ENCODE measurements at regions not wholly inside any gene's neighbourhood (a gene's known extent, or its start where the extent isn't known, plus 50 kb on each side); places are given as distances from the start of the nearest gene placed in this dataset.
"Not testable (repeated sequence)": the region's sequence is repeated elsewhere in the genome, so short reads cannot be mapped to it uniquely, and the experiment has no call there.

DNA sequence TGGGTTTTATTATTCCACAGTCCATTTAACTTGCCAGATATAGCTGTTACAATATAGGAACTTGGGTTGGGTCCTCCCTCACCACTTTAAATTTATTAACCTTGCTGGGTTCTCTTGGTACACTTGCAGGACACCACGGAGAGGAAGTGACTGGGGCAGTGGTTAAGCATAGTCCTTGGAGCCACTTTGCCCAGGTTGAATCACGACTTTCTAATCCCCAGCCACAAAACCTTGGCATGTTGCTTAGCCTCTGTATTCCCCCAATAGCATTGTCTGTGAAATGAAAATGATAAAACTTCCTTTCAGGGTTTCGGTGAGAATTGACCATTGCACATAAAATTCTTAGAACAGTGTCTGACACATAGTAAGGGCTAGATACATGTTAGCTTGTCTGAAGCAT lies 221.2 kb downstream of the IRS1 start:
- no peak for DNase-seq

DNA sequence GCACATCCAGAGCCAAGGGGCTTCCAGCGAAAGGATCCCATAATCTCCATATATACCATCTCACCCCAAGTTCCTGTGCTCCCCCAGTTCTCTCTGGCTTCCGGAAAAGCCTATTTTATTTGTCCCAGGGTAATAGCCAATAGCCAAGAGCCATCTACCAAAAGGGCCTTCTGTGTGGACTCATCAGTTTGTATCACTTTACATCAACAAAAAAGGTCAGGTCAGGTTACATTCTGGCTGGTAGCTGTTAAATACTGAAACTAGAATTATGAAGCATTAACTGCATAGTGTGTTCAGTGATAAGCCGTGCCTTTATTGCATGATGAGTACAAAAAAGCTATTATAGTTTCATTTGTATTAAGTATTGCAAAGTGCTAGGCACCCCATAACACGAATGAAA lies 223.7 kb downstream of the IRS1 start:
- no peak for DNase-seq

DNA sequence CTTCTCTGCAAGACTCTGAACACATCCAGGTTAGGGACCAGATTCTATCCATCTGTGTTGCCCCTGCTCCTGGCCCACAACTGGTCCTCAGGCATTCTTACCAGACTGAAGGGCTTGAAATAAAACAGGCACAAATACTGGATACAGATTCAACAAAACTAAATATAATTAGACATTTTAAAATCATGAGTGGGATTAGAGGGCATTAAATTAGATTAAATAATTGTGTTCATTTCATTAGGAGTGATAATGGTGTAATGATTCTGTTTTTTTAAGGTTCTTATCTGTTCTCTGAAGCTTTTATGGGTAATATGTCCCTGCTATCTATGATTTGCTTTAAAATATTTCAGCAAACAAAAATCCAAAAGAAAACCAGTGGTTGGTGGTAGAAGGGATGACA lies 226.5 kb downstream of the IRS1 start:
- no peak for DNase-seq

DNA sequence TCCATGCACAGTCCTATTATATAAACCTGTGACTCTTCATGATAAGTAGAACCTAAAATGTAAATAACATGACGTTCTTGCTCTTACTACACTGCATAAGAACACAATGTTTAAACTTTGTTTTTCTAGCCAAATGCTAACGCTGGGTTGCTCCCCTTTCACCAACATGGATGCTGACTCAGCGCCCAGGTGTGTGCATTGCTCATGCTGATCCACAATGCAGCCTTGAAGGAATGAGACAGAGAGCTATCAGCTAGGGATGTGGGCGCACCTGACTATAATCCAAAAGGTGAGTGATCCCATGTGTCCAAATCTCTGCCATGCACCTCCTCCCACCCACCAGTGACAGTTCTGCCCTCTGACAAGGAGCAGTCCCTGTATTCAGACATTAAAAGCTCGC lies 235.0 kb downstream of the IRS1 start:
- no peak for DNase-seq

- DNase-seq = no peak
Observed at GRCh38 chr2:226561962-226562361, 237.7 kb downstream of the IRS1 start.

- no peak for DNase-seq
Observed at GRCh38 chr2:226560325-226560724, 239.3 kb downstream of the IRS1 start.

DNA sequence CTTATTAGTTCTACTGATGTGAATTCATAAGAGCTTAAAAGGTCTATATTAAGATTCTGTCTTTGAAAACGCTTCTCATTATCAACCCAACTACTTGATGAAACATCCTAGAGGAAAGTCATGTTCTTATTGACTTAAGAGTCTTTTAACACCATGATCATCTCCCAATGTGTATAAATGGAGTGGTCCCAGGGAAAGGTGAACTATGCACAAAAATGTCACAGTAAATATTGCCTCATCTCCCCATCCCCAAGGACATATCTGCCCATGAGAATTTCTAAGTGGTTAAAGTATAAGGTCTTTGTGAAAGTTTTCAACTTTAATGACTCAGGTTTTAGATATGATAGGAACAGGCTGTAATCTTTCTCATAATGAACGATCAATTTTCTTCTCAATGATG lies 240.1 kb downstream of the IRS1 start:
- DNase-seq = no peak

DNA sequence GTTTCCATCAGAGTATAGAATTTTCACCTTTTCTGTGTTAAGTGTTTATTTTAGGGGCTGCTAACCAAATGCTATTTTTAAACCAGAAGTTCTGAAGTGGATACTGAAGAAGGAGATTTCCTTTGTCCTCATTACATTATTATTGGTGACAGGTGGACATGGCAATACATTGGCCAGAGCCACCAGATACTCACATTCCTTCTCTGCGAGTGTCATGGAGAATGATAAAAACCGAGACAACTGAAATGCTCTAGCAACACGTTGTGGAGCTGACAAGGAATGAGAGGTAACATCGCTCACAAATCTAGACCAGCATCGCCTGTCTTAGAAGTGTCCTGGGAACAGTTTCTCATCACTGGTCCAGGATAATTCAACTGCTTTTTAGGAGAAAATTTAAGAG lies 241.2 kb downstream of the IRS1 start:
- no peak for DNase-seq

- no peak for DNase-seq
Observed at GRCh38 chr2:226556050-226556449, 243.6 kb downstream of the IRS1 start.

DNA sequence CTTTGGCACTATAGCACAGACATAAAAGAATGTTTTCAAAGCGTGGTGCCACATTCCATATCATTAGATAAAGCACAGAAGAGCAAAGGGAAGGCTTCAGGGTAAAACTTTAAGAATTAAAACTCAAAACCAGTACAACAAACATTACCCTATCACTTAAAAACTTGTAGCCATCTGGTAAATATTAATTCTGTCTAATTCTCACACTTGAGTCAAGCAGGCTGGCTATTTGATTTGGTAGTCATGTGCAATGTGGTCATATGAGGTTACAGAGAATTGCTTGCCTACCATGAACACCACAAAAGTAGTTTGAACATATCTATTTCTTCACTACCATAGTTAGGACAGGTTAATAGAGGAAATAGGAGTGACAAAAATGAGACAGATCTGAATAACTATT lies 244.9 kb downstream of the IRS1 start:
- DNase-seq = no peak

- DNase-seq = no peak
Observed at GRCh38 chr2:226553333-226553732, 246.3 kb downstream of the IRS1 start.

GRCh38 chr2:226552571-226553285 lies 246.9 kb downstream of the IRS1 start:
- no peak for DNase-seq

GRCh38 chr2:226551522-226552250 lies 247.9 kb downstream of the IRS1 start:
- no peak for DNase-seq

DNA sequence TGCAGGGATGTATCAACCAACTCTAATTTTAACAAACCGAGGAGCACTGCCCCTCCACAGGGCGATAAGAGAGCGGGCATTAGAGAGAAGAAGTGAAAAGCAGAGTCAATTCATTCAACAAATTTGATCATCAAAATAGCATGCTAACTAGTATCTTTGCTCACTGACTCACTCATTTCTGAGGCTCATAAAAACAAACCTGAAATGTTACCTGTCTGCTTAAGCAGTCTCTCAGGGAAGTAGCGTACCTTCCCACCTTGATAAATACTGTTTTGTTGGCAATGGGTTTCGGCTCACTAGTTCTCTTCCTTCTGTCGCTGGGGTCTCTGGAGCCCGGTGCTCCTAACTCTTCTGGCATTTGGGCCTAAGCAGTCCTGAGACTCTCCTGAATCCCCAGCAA lies 248.8 kb downstream of the IRS1 start:
- DNase-seq = no peak

- DNase-seq = no peak
Observed at GRCh38 chr2:226548732-226549131, 250.9 kb downstream of the IRS1 start.

GRCh38 chr2:226544596-226545210 lies 254.9 kb downstream of the IRS1 start:
- DNase-seq = no peak

DNA sequence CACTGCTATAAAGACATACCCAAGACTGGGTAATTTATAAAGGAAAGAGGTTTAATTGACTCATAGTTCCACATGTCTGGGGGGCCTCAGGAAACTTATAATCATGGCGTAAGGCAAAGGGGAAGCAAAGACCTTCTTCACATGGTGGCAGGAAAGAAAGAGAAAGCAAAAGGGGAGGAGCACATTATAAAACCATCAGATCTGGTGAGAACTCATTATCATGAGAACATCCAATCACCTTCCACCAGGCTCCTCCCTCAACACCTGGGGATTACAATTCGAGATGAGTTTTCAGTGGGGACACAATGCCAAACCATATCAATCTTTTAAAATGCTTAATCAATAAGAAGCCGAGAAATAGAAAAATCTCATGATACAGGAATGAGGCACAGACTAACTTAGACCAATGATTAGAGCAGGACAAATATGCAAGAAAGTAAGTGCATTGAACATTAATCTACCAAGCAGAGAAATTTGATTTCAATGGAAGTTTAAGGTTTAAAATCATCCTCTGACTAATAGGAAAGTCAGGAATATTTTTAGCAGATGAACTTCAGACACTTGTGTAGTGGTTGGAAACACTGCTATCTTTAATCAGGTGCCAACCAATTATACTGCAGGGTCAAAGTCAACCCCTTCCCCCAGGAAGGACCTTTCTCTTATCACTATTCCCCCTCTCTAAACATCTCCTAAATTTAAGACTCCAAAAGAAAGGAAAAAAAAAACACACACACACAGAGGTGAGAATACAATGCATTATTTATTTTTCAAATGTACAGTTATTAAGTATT lies 259.2 kb downstream of the IRS1 start:
- no peak for DNase-seq

DNA sequence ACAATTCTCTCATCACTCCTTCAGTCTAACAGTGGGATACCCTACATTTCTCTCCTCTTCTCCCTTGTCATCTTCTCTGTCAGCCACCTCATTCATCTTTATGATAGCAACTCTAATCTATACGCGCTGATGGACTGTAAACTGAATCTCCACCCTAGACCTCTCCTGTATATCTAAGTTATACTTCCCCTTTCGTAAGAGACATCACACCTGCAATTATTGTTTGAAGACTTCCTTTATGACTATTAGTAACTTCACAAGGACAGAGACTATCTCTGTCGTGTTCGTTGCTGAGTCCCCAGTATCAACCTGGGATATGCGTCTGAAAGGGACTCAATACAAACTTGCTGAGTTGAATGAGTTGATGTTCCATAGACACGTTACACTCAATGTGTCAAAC lies 263.2 kb downstream of the IRS1 start:
- DNase-seq = no peak

DNA sequence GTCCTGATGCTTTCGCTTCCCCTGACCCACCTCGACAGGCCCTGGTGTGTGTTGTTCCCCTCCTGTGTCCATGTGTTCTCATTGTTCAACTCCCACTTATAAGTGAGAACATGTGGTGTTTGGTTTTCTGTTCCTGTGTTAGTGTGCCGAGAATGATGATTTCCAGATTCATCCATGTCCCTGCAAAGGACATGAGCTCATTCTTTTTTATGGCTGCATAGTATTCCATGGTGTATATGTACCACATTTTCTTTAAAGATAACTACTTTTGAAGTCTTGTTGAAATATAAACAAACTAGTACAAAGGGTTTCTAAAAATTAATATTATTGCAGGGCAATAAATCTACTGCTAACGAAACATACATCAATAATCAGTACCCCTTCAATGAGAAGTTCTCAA lies 266.6 kb downstream of the IRS1 start:
- DNase-seq = not testable (repeated sequence)

DNA sequence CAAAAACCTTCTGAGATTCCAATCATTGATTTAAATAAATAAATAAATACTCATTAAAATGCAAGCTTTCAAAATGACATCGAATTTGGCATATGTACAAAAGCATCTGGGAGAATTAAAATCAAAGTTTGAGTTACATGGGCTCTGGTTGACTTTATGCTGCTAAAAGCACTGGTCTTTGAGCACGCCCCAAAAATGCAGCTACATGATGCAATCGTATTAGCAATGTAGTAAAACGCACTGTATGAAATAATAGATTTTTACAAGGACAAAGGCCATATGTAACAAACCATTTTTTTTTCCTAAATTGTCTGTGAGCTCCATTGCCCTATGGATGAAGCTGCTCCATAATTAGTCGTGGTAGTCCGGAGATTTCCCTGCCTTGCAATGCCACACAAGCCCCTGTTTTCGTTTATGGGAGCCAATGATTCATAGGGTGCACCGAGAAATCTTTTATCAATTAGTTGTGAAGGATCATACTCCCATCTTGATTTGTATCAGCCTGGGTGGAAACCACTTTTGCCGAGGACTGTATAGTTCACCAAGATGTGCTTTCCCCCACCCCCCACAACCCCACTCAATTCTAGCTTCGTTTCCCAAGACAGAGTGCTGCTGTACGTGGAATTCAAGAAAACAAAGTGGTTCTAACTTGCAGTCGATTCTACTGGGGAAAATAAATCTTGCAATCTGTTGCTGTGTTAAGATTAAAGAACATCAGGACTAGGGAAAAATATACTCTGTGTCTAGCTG lies 268.4 kb downstream of the IRS1 start:
- no peak for DNase-seq

- no peak for DNase-seq
Observed at GRCh38 chr2:226529556-226529955, 270.1 kb downstream of the IRS1 start.

GRCh38 chr2:226526716-226527115 lies 272.9 kb downstream of the IRS1 start:
- no peak for DNase-seq

All from suppressor macrophage (primary cell).